HG03095 (cell line): ENCODE measurements at regions not wholly inside any gene's neighbourhood (a gene's known extent, or its start where the extent isn't known, plus 50 kb on each side); places are given as distances from the start of the nearest gene placed in this dataset.

Experiments
- ATAC-seq: cut with Tn5 transposase; IDR thresholded peaks from one replicate; pipeline ENCODE4 v1.9.1; 2021; ENCODE audit warnings: moderate library complexity; ENCODE audit not compliant: unreplicated experiment

DNA sequence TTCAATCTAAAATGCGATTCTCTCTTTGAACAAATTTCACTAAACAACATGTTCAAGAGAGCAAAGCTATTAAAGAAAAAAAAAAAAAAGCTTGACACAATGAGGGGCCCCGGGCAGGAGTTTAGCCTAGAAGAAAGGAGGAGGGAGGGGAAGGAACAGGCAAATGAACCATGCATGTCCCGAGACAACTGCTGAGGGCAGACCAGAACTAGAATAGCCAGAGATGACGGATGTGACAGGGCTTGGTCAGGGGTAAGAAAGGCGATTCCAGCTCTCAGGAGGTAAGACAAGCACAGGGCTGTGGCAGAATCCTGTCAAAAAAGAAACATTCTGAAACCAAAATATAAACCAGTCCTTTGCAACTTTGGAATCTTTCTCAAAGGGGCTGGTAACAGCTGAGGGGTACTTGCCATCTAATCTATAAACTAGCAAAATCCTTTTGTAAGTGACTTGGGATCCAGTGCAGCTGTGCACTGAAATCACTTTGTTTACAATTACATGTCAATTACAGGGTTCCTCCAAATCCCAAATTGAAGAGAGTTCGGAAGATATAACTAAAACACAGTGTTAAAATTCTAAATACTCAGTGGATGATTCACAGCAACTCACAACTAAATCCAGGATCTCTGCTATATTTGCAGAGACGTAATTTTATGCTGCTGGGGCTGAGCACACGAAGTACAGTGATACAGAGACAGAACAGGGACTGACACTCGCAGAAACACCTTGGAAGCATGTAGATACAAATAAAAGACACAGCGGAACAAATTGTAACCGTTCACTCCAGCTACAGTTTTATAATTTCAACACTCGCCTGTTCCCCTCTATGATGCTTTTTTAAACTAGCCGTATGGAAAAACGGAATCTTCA, 567.4 kb upstream of the ZFHX3 start:
- no peak for ATAC-seq

DNA sequence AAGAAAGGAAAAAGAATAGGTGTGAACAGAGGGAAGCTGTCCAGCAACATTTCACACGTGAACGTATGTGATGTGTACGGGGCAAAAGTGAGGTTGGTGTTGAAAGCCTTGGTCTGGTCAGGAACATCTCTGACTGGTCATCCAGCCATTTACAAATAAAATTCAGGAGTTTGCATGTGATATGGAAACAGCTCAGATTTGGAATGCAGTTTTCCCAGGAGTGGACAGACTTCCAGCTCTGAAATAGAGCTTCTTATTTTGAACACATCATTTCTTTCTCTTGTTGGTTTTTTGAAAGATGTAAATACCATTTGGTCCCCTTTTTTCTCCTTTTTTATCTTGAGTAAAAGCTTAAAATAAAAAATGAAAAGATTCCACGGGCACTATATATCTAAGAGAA, 566.2 kb upstream of the ZFHX3 start:
- no peak for ATAC-seq

DNA sequence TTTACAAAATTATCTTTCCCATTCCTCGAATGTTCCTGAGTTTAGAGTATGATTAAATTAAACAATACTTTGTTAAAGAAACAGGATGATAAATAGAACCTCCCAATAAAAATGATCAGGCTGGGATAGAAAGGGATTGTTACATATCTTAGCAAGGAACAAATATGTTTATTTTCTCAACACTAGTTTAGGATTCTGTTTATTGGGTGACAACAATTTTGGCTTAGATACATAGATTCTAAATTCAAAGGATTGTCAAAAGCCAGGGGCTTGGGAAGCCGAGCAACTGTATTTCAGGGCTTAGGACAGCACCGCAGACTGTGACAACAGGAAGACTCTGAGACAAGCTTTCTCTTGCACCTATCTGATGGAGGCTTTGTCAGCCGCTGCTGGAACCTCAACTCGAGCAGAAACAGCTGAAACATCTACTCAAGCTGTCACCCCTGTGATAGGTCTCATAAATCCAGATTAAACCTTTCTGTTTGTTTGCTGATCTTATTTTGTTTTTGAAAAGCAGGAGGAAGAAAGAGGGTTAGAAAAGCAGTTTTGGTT, 562.8 kb upstream of the ZFHX3 start:
- ATAC-seq, result no peak

DNA sequence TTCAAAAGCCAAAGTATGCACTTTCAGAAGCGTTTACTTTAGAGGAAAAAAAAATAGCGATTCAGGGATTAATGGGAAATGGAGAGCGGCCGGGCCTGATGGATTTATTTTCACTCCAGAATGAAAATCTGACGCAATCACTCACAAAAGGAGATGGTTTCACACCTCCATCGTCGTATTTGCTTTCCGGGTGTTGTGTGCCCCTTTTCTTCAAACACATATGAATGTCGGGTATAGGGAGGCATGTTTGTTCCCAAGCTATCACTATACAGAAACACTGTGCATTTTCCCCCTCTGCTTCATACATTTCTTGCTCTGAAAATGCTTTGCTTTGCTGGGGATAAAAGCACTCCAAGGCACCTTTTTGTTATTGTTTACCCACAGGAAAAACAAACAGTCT, 562.2 kb upstream of the ZFHX3 start:
- no peak for ATAC-seq

DNA sequence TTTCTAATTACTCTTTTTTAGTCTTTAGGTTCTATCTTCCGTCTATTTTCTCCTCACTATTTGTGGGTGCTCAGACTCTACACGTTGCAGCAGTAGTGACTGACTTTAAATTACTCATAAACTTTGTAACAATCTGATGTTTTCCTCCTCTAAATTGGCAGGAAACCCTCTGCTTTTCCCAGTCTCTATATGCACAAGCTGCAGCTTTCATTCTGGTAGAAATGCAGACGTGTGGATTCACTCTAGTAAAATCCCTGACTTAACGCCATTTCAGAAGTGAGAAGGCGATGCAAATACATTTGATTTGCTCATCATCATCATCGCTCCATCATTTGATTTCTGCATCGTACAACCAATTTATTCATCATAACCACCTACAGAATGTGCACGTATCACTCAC, 561.0 kb upstream of the ZFHX3 start:
- no peak for ATAC-seq

DNA sequence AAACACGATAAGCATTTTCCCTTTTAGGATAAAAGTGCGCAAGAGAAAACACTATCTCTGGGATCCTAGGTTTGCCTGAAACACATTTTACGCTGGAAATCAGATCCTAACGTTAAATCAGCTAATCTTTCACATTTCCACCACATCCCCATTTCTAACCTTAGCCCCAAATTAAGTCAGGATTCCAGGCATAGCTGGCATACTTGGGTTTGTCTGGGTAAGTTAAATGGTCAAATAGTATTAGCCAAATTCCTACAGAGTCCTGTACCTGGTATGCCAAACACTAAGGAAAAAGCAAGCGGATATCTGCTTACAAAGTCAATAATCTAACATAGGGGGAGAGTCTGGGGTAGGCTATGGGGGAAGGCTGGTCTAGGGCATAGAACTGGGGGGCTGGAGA, 557.4 kb upstream of the ZFHX3 start:
- ATAC-seq, result no peak

DNA sequence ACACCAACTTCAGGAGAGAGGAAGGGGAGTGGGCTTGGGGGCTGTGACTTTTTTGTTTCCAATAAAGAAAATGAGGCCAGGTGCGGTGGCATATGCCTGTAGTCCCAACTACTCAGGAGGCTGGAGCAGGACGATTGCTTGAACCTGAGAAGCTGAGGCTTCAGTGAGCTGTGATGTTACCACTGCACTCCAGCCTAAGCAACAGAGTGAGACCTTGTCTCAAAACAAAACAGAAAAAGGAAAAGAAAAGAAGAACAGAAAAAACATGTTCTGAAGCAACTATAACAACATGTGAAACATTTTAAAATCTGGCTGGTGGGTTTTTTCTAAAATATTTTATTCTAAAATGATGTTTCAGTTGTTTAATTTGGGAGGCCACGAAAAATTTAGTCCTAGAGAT, 554.0 kb upstream of the ZFHX3 start:
- peak; percentile 89 for ATAC-seq

DNA sequence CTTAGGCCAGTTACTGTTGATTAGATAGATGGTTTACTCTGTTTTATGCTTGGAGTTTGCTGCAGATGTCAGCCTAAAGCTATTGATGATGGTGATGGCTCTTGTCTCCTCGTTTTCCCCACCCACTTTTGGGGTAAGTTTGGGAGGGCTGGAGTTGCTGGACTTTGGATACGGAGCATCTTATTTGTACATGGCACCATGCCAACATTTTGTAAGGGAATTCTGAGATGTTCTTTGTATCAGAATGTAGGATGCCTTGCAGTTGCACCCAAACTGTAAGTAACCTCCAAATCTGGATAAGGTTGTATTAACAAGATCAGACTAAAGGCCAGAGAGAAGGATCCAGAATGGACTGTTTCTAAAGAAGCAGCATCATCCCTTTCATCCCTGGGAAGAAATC, 551.9 kb upstream of the ZFHX3 start:
- no peak for ATAC-seq

DNA sequence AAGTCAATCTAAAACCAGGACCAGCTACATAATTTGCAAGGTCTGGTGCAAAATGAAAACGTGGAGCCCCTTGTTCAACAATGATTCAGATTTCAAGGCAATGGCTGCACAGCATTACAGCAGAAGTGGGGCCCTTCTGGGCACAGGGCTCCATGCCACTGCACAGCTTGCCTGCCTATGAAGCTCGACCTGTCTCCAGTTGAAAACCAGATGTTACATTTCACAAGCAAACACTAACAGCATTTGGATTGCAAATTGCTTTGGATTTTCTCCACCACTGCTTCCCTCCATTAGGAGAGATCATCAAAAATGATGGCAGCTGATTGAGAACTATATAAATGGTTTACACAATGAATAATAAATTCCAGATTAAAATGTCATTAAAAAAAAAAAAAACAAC, 551.4 kb upstream of the ZFHX3 start:
- ATAC-seq, result no peak

DNA sequence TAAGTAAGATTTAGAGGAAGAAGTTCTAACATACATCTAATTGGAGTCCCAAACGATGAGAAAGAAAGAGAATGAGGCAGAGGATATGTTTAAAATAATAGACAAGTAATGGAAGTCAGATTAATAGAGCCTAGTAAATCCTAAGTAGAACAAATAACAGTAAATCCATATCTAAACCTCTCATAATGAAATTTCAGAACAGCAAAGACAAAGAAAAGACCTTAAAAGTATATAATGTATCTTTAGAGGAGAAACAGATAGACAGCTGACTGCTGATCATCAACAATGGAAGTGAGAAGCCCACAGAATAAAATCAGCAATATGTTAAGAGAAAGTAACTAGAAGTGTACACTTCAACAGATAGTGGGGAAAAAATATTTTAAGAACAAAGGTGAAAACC, 536.2 kb upstream of the ZFHX3 start:
- no peak for ATAC-seq

DNA sequence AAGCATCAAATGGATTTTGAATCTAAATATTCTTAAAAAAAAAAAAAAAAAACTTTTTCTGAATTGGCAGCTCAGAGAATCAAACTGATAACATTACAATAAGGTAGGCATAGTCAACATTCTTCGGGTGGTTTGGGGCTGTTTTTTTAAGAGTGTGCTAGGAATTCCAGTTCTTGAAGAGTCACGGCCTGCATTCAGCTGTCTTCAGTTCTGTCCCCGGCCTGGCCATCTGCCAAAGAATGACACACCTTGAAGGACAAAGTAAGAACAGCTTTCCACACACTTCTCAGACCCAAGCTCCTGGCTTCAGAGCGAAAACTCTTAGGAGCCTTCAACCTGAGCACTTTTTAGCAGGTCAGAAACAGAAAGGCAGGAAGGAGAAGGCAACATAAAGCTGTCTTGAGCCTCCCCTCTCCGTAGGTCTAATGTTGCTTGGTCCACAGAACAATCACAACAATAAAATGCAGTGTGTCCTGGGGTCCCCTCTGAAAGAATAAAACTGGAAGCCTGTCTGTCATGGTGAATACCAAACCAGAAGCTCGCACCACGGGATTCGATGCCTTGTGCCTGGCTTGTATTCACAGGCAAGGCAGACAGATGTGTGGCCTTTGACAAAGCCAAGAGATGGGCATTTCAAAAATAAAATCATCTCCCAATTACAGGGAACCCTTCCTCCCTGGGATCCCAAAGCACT, 524.4 kb upstream of the ZFHX3 start:
- no peak for ATAC-seq

DNA sequence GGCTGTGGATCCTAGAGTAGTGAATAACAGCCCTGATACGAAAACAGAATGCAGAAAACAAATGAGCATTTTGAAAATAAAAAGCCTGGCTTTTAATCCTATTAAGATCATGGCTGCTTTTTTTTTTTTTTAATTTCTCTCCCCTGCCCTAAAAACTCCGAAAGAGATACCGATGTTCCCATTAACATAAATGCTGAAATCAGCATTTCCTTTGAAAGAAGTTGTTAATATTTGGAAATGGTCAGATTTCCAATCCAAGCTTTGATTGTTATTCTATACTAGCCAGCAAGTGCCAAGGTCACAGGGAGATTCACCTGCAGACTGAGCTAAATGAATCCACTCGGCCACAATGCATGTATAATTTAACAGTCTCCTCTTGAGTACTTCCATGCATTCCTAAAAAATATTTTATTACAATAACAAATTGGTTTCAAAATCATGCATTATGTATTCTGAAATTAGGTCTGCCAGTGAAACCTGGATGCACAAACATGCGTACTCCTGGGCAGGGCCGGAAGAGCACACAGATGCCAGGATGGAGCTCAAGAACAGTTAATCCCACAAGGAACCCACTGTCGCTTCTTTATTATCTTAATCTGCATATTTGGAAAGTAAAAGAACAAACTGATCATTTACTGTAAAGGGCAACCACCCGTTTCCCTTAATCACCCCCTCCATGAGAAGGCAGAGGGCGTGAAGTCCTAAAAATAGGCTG, 521.5 kb upstream of the ZFHX3 start:
- ATAC-seq, result no peak

DNA sequence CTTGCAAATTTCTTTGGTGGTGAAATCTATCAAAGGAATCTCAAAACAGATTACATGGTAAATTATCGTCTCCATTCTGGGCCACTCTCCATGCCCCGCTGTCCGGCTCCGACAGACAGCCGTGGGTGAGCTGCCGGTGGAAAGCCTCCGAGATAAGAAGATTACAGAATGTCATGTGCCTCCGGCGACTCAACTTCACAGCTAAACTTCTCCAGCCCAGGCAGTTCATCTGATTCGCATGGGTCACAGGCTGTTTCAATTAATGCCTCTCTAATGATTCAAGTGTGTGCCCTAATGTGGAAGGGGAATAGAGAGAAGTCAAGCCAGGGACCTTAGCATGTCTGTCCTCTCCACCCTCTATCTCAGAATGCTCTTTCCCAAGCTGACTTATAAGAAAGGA, 520.8 kb upstream of the ZFHX3 start:
- ATAC-seq, result no peak

DNA sequence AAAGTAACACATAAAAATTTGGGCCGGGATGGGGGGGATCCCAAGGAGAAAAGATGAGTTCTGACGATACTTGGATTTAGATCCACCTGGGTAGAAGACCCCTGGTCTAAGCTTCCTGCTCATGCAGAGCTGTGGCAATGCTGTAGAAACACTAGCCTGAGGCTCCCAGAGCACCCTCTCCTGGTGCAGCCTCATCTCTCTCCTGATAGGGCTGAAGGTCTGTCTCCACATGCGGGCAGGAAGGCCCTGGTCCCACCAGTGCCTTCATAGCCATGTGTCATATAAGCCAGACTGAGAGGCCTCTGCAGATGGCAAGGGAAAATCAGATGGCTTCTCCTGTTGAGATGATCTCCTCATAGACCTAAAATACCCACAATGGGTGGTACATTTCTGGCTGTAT, 518.0 kb upstream of the ZFHX3 start:
- no peak for ATAC-seq

DNA sequence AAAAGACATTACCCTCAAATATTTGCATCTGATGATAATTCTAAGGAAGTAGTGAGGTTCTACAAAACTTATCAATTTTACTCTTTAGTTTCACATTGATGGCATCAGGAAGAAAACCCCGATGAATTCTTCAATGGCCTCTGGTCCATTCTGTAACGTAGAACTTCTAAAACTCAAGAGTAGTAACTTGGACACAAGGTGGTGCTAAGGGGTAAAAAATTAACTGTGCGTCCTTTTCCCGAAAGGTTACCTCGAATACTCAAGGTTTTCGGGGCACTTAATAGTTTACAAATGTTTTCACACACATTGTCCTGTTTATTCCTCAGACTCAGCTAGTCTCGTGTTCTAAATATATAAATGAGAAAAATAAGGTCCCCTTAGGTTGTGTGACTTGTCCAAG, 517.3 kb upstream of the ZFHX3 start:
- no peak for ATAC-seq

DNA sequence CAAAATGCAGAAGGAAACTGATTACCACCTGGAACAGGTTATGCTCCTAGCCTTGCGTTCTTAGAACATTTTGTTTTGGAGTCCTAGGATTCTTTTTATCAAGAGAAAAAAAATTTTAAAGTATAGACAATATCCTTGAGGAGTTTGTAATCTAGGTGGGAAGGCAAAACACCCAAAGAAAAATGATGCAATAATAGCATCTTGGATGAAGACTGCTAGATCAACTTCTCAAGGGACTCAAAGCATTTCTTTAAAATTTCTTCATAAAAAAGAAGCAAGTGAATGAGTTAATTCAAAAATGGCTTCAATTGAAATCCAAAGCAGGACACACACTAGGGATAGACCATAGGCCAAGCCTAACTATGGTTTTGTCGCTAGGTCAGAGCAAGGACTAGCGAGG, 515.8 kb upstream of the ZFHX3 start:
- ATAC-seq, result no peak

DNA sequence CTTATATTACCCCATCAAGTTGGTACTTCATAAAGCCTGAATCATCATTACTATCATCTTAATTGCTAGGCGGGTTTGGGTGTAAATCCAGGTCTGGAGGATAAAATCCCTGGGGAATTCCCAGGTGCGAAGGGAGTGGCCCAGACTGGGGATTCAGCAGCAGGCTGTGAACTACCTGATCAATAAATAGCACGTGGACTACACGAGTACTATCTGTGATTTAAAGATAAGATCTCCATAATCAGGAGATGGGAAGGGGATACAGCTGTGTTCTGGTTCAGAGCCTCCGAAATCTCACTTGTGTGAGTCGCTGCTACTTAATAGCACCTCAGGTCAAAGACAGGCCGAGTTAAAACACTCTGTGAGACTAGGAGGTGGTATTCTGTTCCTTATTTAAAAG, 512.6 kb upstream of the ZFHX3 start:
- no peak for ATAC-seq

DNA sequence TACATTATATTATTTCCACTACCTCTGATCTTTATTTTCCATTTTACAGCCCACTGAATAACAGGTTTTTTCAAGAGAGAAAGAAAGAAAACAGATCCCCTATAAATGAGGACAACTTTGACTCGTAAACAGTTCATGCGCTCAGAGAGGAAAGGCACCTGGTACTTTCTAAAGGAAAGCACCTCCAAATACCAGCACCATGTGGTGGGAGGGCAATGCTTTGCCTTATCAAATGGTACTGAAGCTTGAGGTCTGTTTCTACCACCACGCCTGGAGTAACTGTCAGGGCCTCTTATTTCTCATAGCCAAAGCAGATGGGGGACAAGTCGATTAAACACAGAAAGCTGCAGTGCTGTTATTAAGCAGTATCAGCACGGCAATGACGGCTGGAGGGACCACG, 510.3 kb upstream of the ZFHX3 start:
- no peak for ATAC-seq

DNA sequence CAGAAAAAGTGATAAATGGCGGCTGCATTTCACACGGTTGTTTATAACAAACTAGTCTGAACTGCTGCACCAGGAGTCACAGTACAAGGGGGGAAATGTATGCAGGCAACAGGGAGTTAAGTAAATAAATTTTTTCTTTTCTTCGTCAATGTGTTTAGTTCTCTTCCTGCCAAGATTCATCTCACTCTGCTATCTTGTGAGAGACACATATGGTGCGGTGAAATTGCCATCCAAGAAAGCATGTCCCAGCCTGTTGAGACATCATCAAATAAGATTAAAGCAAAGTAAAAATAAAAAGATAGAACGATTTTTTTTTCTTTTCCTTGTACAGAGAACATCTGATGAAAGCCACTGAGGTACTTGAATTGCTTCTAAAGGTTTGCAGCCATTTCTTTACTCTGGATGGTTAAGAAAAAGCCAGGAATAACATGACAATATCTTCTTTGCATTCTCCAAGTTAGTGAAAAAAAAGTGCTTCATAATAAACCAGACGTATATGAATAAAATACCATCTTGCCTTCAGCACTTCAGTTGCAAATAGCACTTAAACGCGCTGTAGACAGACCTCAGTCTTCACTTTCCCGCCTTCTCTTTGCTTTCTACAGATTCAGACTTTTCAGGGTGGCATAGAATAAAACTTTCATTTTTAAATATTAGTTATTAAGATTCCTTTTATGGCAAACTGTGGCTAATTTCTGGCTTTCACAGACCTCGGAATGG, 506.2 kb upstream of the ZFHX3 start:
- ATAC-seq, result no peak

DNA sequence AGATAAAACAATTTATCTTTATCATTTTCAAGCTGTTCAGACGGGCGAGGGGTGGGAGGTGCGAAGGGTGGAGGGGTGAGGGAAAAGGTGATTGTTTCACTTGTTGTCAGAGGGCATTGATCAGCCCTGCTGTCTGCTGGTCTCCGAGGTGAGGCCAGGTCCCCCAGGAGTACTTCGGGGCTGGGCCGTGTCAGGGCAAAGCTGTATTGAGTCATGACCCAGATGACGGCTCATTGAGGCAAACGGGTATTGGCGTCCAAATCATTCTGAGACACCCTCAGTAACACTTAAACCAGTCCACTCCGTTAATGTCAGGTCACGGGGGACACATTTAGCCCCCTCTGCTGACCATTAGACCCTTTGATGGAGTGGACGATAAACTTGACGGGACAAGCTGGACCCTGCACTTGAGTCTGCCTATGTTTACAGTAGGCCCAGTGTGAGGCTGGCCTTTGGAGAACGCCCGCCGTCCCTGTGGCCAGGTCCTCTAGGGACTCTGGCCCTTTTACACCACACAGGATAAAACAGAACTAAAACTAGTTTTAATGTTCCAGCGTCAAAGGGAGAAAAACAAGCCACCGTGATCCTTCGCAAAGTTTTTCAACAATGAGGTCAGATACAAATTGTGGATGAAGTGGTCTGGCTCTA, 502.2 kb upstream of the ZFHX3 start:
- ATAC-seq, result no peak
